Bronchial epithelial cell (primary cell): ENCODE measurements at regions not wholly inside any gene's neighbourhood (a gene's known extent, or its start where the extent isn't known, plus 50 kb on each side); places are given as distances from the start of the nearest gene placed in this dataset.

Experiments
- DNase-seq: peaks from one replicate; pipeline ENCODE4 v3.0.0-alpha.2; 2010; ENCODE audit warnings: low read depth
- FAIRE-seq: peaks from 2 replicates; lab custom pipeline; 2011; peaks lifted over from hg19 to GRCh38; lab: Jason Lieb, UNC
- H3K27me3 ChIP-seq: 2 replicates; pipeline ENCODE4 v1.5.1; 2011; ENCODE audit warnings: low read length; ENCODE audit not compliant: control insufficient read depth, insufficient read depth
- H3K36me3 ChIP-seq: 2 replicates; pipeline ENCODE4 v1.5.1; 2011; ENCODE audit warnings: low read length; ENCODE audit not compliant: control insufficient read depth, insufficient read depth
- H3K4me3 ChIP-seq: 2 replicates; pipeline ENCODE4 v1.5.1; 2011; ENCODE audit warnings: mild to moderate bottlenecking, low read depth, low read length, control low read depth
- CTCF ChIP-seq: IDR thresholded peaks from 2 replicates; pipeline ENCODE4 v1.5.1; 2011; ENCODE audit warnings: mild to moderate bottlenecking, moderate library complexity, low read length, control low read depth, inconsistent platforms; ENCODE audit not compliant: insufficient read depth, severe bottlenecking

GRCh38 chr7:41570766-41571165 lies 132.1 kb downstream of the INHBA start:
- TF ChIP-seq CTCF, result no peak
- no peak for DNase-seq
- no peak for FAIRE-seq
- no peaks in the 10 kb centered on the region for H3K27me3 ChIP-seq
- H3K4me3 ChIP-seq, result no peak overlapping the region
- H3K36me3 ChIP-seq, result no peaks in the 10 kb centered on the region

GRCh38 chr7:41568135-41568534 lies 134.8 kb downstream of the INHBA start:
- DNase-seq (no peak), FAIRE-seq (no peak)
- Histone ChIP-seq H3K4me3 (no peak overlapping the region), H3K27me3 (no peaks in the 10 kb centered on the region), H3K36me3 (no peaks in the 10 kb centered on the region)
- no peak for TF ChIP-seq CTCF

- peak; percentile 19 for DNase-seq
- no peak overlapping the region for H3K4me3 ChIP-seq
- H3K36me3 ChIP-seq, result no peaks in the 10 kb centered on the region
- FAIRE-seq, result no peak
- no peak for TF ChIP-seq CTCF
- H3K27me3 ChIP-seq, result no peaks in the 10 kb centered on the region
Measured at GRCh38 chr7:41567731-41568114, 135.2 kb downstream of the INHBA start.

GRCh38 chr7:41567031-41567730 lies 135.7 kb downstream of the INHBA start:
- no peak for TF ChIP-seq CTCF
- no peaks in the 10 kb centered on the region for H3K27me3 ChIP-seq
- DNase-seq, result no peak
- FAIRE-seq, result no peak
- no peaks in the 10 kb centered on the region for H3K36me3 ChIP-seq
- no peak overlapping the region for H3K4me3 ChIP-seq

- no peaks in the 10 kb centered on the region for H3K36me3 ChIP-seq
- no peak for FAIRE-seq
- no peak for TF ChIP-seq CTCF
- H3K4me3 ChIP-seq, result no peak overlapping the region
- no peaks in the 10 kb centered on the region for H3K27me3 ChIP-seq
- no peak for DNase-seq
Measured at GRCh38 chr7:41566581-41566980, 136.3 kb downstream of the INHBA start.

GRCh38 chr7:41565655-41566054 lies 137.2 kb downstream of the INHBA start:
- Histone ChIP-seq H3K27me3 (no peaks in the 10 kb centered on the region), H3K36me3 (no peaks in the 10 kb centered on the region), H3K4me3 (no peak overlapping the region)
- no peak for TF ChIP-seq CTCF
- FAIRE-seq (no peak), DNase-seq (no peak)
